LoVo (cell line): ENCODE measurements at regions not wholly inside any gene's neighbourhood (a gene's known extent, or its start where the extent isn't known, plus 50 kb on each side); places are given as distances from the start of the nearest gene placed in this dataset.
A peak's percentile ranks its signal among the peaks of the same experiment; 100 is the strongest.

Experiments
- DNase-seq: peaks from one replicate; pipeline ENCODE4 v3.0.0-alpha.2; 2016; ENCODE audit warnings: low spot score

- DNase-seq, result no peak
Measured at GRCh38 chr2:16411788-16412187, 253.8 kb downstream of the CYRIA start.

- DNase-seq, result no peak
Measured at GRCh38 chr2:16409849-16410248, 255.8 kb downstream of the CYRIA start.

GRCh38 chr2:16409006-16409390, 256.6 kb downstream of the CYRIA start:
- DNase-seq, result no peak

GRCh38 chr2:16408331-16409005, 257.2 kb downstream of the CYRIA start:
- DNase-seq, result no peak

- no peak for DNase-seq
Measured at GRCh38 chr2:16407358-16407757, 258.3 kb downstream of the CYRIA start.

- no peak for DNase-seq
Measured at GRCh38 chr2:16406496-16407289, 258.9 kb downstream of the CYRIA start.

GRCh38 chr2:16405551-16405950, 260.1 kb downstream of the CYRIA start:
- no peak for DNase-seq

GRCh38 chr2:16404551-16405300, 260.9 kb downstream of the CYRIA start:
- no peak for DNase-seq

GRCh38 chr2:16404146-16404545, 261.5 kb downstream of the CYRIA start:
- no peak for DNase-seq

GRCh38 chr2:16402891-16403290, 262.7 kb downstream of the CYRIA start:
- DNase-seq, result no peak

- no peak for DNase-seq
Measured at GRCh38 chr2:16401761-16402300, 263.8 kb downstream of the CYRIA start.

GRCh38 chr2:16400127-16400623, 265.5 kb downstream of the CYRIA start:
- peak; percentile 19 for DNase-seq

GRCh38 chr2:16398486-16399043, 267.1 kb downstream of the CYRIA start:
- DNase-seq, result no peak

- DNase-seq, result no peak
Measured at GRCh38 chr2:16397681-16398475, 267.8 kb downstream of the CYRIA start.

GRCh38 chr2:16396986-16397385, 268.6 kb downstream of the CYRIA start:
- no peak for DNase-seq

- DNase-seq, result no peak
Measured at GRCh38 chr2:16396171-16396570, 269.5 kb downstream of the CYRIA start.

GRCh38 chr2:16395601-16396000, 270.0 kb downstream of the CYRIA start:
- no peak for DNase-seq

- no peak for DNase-seq
Measured at GRCh38 chr2:16394986-16395550, 270.6 kb downstream of the CYRIA start.

GRCh38 chr2:16394072-16394985, 271.3 kb downstream of the CYRIA start:
- DNase-seq, result no peak
